Tibial artery (tissue), 4 donors: ENCODE measurements at regions not wholly inside any gene's neighbourhood (a gene's known extent, or its start where the extent isn't known, plus 50 kb on each side); places are given as distances from the start of the nearest gene placed in this dataset.

Experiments used
- DNase-seq, 2 donors: peaks; one replicate each; pipeline ENCODE4 v3.0.0-alpha.2; 2019
- H3K27ac ChIP-seq, 2 donors: fragments of 200-600 bp; sonication (generic) in 1 of 2; 1 replicate in 1 of 2; 2 replicates in 1 of 2; pipeline ENCODE4 v1.5.1; 2018 to 2019; ENCODE audit warnings: mild to moderate bottlenecking in 1 of 2
- H3K27me3 ChIP-seq, 2 donors: fragments of 200-600 bp; sonication (generic) in 1 of 2; one replicate each; pipeline versions ENCODE4 v1.5.1 to v1.6.0; 2016 to 2019
- H3K36me3 ChIP-seq, 3 donors: fragments of 200-600 bp; sonication (generic) in 2 of 3; one replicate each; pipeline ENCODE4 v1.5.1; 2016 to 2019; ENCODE audit warnings: mild to moderate bottlenecking in 2 of 3
- H3K4me1 ChIP-seq, 4 donors: fragments of 200-600 bp; sonication (generic) in 2 of 4; 1 replicate in 3 of 4; 2 replicates in 1 of 4; pipeline ENCODE4 v1.5.1; 2016 to 2019
- H3K4me3 ChIP-seq, 2 donors: fragments of 200-600 bp; sonication (generic) in 1 of 2; 1 replicate in 1 of 2; 2 replicates in 1 of 2; pipeline ENCODE4 v1.5.1; 2018 to 2019; ENCODE audit warnings: mild to moderate bottlenecking in 2 of 2
- H3K9me3 ChIP-seq, 3 donors: fragments of 200-600 bp; sonication (generic) in 1 of 3; one replicate each; pipeline ENCODE4 v1.5.1; 2016 to 2019
- CTCF ChIP-seq, 2 experiments: fragments of 200-600 bp in 1 of 2; fragments of 450-650 bp in 1 of 2; IDR thresholded peaks; one replicate each; pipeline ENCODE4 v1.5.1; 2017 to 2019; ENCODE audit warnings: antibody characterized with exemption in 2 of 2, mild to moderate bottlenecking in 1 of 2, moderate library complexity in 1 of 2
- intact Hi-C: fragments of 100-400 bp; cut with DNase I; formaldehyde crosslinking; loops from one replicate; pipeline ENCODE4 v1.15.0; 2023; ENCODE audit warnings: low total_unique reads

- DNase-seq: no peak
- no peak overlapping the region for H3K27ac ChIP-seq
- no peaks in the 10 kb centered on the region for H3K36me3 ChIP-seq
- H3K4me3 ChIP-seq: no peak overlapping the region
- intact Hi-C loops: no loop called here
- peaks cover 0 to 11% of the 10 kb centered on the region in 2 donors for H3K27me3 ChIP-seq
- no peak for TF ChIP-seq CTCF (IDR thresholded peaks at IDR 0.05)
- no peaks in the 10 kb centered on the region for H3K4me1 ChIP-seq
- no peaks in the 10 kb centered on the region for H3K9me3 ChIP-seq
These were observed 126.7 kb upstream of the SMIM21 start for GRCh38 chr18:75554176-75554575.

DNA sequence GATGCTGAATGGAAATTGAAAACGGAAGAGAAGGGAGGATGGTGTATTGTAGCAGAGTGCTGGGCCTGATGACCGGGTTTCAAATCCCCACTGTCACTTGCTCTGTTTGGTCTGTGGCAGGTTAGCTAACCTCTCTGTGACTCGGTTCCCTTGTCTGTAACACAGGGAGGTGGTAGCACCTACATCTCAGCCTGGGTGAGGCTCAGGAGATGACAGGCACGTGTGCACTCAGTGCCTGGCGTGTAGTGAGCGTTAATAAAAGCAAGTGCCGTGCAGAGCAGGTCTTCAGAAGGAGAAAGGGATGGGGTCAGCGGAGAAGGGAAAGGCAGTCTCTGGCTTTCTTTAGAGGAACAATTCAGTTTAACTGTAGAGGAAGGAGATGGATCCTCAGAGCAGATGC lies 125.5 kb upstream of the SMIM21 start:
- H3K27me3 ChIP-seq: peaks cover 0 to 18% of the 10 kb centered on the region in 2 donors
- H3K36me3 ChIP-seq: no peaks in the 10 kb centered on the region
- intact Hi-C loops: no loop called here
- no peak overlapping the region for H3K4me3 ChIP-seq
- DNase-seq: no peak
- no peaks in the 10 kb centered on the region for H3K9me3 ChIP-seq
- no peak for TF ChIP-seq CTCF (IDR thresholded peaks at IDR 0.05)
- no peaks in the 10 kb centered on the region for H3K4me1 ChIP-seq
- no peak overlapping the region for H3K27ac ChIP-seq

GRCh38 chr18:75551071-75551470 lies 123.6 kb upstream of the SMIM21 start:
- no peaks in the 10 kb centered on the region for H3K36me3 ChIP-seq
- no peak for TF ChIP-seq CTCF (IDR thresholded peaks at IDR 0.05)
- H3K4me3 ChIP-seq: no peak overlapping the region
- intact Hi-C loops: no loop called here
- no peak overlapping the region for H3K27ac ChIP-seq
- H3K27me3 ChIP-seq: peaks cover 0 to 18% of the 10 kb centered on the region in 2 donors
- no peak for DNase-seq
- H3K4me1 ChIP-seq: no peaks in the 10 kb centered on the region
- no peaks in the 10 kb centered on the region for H3K9me3 ChIP-seq

GRCh38 chr18:75548353-75548905 lies 120.9 kb upstream of the SMIM21 start:
- Histone ChIP-seq H3K36me3 (no peaks in the 10 kb centered on the region), H3K4me1 (no peaks in the 10 kb centered on the region), H3K9me3 (no peaks in the 10 kb centered on the region), H3K4me3 (no peak overlapping the region), H3K27me3 (peaks cover 0 to 18% of the 10 kb centered on the region in 2 donors), H3K27ac (no peak overlapping the region)
- no peak for TF ChIP-seq CTCF (IDR thresholded peaks at IDR 0.05)
- DNase-seq: no peak
- intact Hi-C loops: no loop called here

DNA sequence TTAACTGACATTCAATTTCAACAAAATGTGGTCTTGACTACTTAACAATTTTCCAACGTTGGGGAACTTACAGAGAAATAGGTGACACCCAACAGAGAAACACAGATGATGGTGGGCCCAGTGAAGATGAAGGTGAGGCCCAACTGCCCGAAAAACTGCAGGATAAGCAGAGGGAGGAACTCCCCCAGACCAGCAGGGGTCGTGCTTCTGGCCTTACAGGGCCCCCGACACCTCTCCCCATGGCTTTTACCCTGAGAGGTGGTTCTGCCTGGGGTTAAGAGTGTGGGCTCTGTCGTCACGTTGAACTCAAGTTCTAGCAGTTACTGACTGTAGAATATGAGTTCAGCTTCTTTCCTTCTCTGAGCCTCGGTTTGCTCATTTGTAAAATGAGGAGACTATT lies 119.5 kb upstream of the SMIM21 start:
- no peak for TF ChIP-seq CTCF (IDR thresholded peaks at IDR 0.05)
- H3K4me3 ChIP-seq: no peak overlapping the region
- H3K36me3 ChIP-seq: no peaks in the 10 kb centered on the region
- peaks cover 0 to 18% of the 10 kb centered on the region in 2 donors for H3K27me3 ChIP-seq
- no peaks in the 10 kb centered on the region for H3K4me1 ChIP-seq
- DNase-seq: no peak
- H3K27ac ChIP-seq: no peak overlapping the region
- intact Hi-C loops: no loop called here
- no peaks in the 10 kb centered on the region for H3K9me3 ChIP-seq

- intact Hi-C loops: no loop called here
- no peak overlapping the region for H3K27ac ChIP-seq
- DNase-seq: no peak
- no peaks in the 10 kb centered on the region for H3K36me3 ChIP-seq
- no peaks in the 10 kb centered on the region for H3K4me1 ChIP-seq
- peaks cover 0 to 17% of the 10 kb centered on the region in 2 donors for H3K27me3 ChIP-seq
- TF ChIP-seq CTCF (IDR thresholded peaks at IDR 0.05): no peak
- H3K9me3 ChIP-seq: no peaks in the 10 kb centered on the region
- H3K4me3 ChIP-seq: no peak overlapping the region
These were observed 117.7 kb upstream of the SMIM21 start for GRCh38 chr18:75545189-75545588.
